Large intestine (tissue), 3 donors: ENCODE measurements at regions not wholly inside any gene's neighbourhood (a gene's known extent, or its start where the extent isn't known, plus 50 kb on each side); places are given as distances from the start of the nearest gene placed in this dataset.

Source experiments
- DNase-seq, 2 donors: peaks; one replicate each; pipeline versions ENCODE4 v3.0.0 to v3.0.0-alpha.2; 2013
- H3K27ac ChIP-seq: one replicate; pipeline ENCODE4 v1.5.1; 2013; ENCODE audit warnings: low read length
- H3K27me3 ChIP-seq: 2 replicates; pipeline ENCODE4 v1.6.1; 2013; ENCODE audit warnings: low read length; ENCODE audit not compliant: control insufficient read depth, insufficient read depth
- H3K36me3 ChIP-seq: 2 replicates; pipeline ENCODE4 v1.6.1; 2013; ENCODE audit warnings: low read length; ENCODE audit not compliant: control insufficient read depth, insufficient read depth
- H3K4me1 ChIP-seq: one replicate; pipeline ENCODE4 v1.6.1; 2013; ENCODE audit warnings: low read length; ENCODE audit not compliant: control insufficient read depth, insufficient read depth
- H3K4me3 ChIP-seq: one replicate; pipeline ENCODE4 v1.5.1; 2013; ENCODE audit warnings: low read length
- H3K9me3 ChIP-seq: one replicate; pipeline ENCODE4 v1.6.1; 2013; ENCODE audit warnings: mild to moderate bottlenecking, low read depth, low read length, moderate library complexity; ENCODE audit not compliant: control insufficient read depth
- WGBS: methylation state at CpG from one replicate; pipeline ENCODE4 v1.1.5; 2013; ENCODE audit warnings: low lambda C conversion rate; ENCODE audit not compliant: insufficient coverage; 5-methylcytosine and 5-hydroxymethylcytosine counted together

DNA sequence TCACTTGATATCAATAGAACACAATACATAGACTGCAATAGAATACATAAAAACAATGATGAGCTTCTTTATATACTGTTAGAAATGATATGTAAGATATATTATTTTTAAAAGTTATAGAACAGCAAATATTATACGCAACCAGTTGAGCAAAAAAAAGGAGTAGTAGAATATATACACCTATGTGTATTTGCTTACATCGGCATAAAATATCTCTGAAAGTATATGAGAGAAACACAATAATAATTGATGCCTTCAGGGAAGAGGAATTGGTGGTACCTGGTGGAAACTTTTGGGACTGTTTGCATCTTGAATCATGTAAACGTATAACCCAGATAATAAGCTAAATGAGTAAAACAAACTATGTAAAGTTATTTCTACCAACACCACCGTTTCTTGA is 418.4 kb upstream of the DCN start:
- Histone ChIP-seq H3K36me3 (no peaks in the 10 kb centered on the region), H3K4me1 (no peaks in the 10 kb centered on the region), H3K27ac (no peak overlapping the region), H3K9me3 (no peaks in the 10 kb centered on the region), H3K4me3 (no peak overlapping the region), H3K27me3 (no peaks in the 10 kb centered on the region)
- DNase-seq = no peak
- 100% methylated on average over 2 of the region's 4 CpGs for WGBS

DNA sequence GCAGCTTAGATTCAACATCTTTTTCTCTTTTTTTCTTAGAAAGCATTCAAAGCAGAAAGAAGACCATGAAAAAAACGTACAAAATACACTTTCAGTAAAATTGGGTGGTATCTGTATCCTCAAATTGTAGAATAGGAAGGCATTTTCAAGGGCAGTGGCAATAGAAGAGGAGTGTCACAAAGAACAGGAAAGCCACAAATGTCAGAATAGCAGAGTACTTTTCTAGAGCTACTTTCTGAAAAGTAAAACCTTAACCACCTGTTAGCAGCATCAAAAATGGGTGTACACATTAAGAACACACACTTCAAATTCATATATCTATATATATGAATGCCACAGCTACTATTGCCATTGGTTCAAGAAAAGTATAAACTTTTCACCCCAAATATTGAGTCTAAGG is 412.1 kb upstream of the DCN start:
- Histone ChIP-seq H3K9me3 (no peaks in the 10 kb centered on the region), H3K27ac (no peak overlapping the region), H3K27me3 (no peaks in the 10 kb centered on the region), H3K4me3 (no peak overlapping the region), H3K36me3 (no peaks in the 10 kb centered on the region), H3K4me1 (no peaks in the 10 kb centered on the region)
- no CpG with 5 or more reads among the region's 1 CpG for WGBS
- DNase-seq = no peak

DNA sequence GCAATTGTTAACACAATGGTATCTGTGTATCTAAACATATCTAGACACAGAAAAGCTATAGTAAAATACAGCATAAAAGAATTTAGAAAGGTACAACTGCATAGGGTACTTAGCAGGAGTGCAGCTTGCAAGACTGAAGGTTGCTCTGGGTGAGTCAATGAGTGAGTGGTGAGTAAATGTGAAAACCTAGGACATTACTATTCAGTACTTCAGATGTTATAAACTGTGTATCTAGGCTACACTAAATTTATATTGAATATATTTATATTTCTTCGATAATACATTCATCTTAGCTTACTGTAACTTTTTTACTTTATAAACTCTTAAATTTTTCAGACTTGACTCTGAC is 409.0 kb upstream of the DCN start:
- Histone ChIP-seq H3K36me3 (no peaks in the 10 kb centered on the region), H3K27me3 (no peaks in the 10 kb centered on the region), H3K27ac (no peak overlapping the region), H3K4me1 (peaks cover 4% of the 10 kb centered on the region), H3K9me3 (no peaks in the 10 kb centered on the region), H3K4me3 (no peak overlapping the region)
- no peak for DNase-seq
- 36% methylated on average over 1 of the region's 1 CpG for WGBS

DNA sequence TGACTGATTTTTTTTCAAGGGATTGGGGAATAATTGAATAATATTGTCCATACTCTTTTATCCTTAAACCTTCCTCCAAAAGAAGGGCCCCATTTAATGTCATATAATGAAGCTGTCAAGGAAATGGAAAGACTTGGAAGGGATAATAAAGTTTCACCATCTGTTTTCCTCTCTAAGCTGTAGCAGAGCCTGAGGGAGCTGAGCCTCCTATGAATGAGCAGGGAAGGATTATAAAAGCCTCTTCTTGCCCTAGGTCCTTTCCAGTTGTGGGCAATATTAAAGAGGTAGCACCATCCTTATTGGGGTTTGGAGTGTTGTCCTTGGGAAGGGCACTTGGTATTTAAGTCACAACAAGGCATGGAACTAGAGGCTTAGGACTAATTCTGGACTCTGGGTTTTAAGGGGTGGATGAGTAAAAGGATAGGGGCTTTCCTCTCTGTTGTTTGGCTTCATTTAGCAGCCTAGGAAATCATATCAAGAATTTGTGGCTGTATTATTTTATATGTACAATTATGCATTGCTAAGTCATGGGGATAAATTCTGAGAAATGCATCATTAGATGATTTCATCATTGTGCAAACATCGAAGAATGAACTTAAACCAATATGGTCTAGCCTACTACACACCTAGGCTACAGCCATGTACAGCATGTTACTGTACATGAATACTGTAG is 408.5 kb upstream of the DCN start:
- WGBS = no CpG with 5 or more reads among the region's 1 CpG
- H3K36me3 ChIP-seq = no peaks in the 10 kb centered on the region
- H3K27ac ChIP-seq = no peak overlapping the region
- no peaks in the 10 kb centered on the region for H3K27me3 ChIP-seq
- no peaks in the 10 kb centered on the region for H3K9me3 ChIP-seq
- no peak for DNase-seq
- peaks cover 4% of the 10 kb centered on the region for H3K4me1 ChIP-seq
- H3K4me3 ChIP-seq = no peak overlapping the region

DNA sequence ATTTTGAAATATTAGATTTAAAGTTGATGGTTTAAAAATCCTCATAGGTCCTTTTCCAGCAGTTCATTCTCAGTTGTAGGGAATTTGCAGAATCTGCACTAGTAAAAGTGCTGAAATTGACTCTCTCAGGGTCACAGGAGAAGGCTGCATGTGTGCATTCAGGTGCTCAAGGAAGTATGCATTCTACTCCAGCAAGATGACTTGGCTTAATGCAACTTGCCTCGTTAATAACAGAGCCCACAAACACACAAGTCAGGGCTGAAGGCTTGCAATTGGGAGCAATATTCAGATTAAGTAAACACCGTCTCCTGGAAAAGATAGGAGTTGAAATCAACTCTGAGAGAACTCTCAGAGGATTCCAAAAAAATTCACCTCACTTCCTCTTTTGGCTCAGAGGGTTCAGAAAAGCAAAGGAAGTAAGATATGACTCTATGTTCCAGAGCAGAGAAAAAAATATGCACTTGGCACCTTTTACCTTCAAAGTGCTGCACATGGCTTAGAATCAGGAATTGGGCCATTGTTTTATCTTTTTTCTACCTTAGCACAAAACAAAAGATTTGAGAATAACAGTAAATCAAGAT is 406.3 kb upstream of the DCN start:
- Histone ChIP-seq H3K4me3 (no peak overlapping the region), H3K27me3 (no peaks in the 10 kb centered on the region), H3K4me1 (peaks cover 4% of the 10 kb centered on the region), H3K36me3 (no peaks in the 10 kb centered on the region), H3K27ac (no peak overlapping the region), H3K9me3 (no peaks in the 10 kb centered on the region)
- DNase-seq = peak in 1 of 2 donors; percentile 13
- no CpG with 5 or more reads among the region's 2 CpGs for WGBS

DNA sequence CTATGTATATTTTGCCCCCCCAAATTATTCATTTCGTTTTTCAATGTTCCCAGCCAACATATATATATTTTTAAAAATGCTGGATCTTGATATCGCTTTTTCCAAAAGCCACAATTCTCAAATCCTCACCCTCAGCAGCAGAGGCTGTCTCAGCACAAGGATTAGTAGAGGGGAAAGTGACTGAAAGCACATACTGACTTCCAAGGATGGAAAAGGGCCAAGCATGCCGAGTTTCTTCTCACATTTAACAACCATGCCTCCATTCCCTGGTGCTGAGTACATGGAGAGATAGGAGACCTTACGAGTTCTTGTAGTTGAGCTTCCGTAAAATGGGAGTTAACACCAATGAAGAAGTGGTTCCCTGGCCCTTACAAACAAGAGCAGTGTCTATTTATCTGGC is 403.4 kb upstream of the DCN start:
- H3K4me3 ChIP-seq = no peak overlapping the region
- peaks cover 4% of the 10 kb centered on the region for H3K4me1 ChIP-seq
- no peaks in the 10 kb centered on the region for H3K27me3 ChIP-seq
- H3K27ac ChIP-seq = no peak overlapping the region
- no peaks in the 10 kb centered on the region for H3K9me3 ChIP-seq
- WGBS = no CpG with 5 or more reads among the region's 5 CpGs
- no peaks in the 10 kb centered on the region for H3K36me3 ChIP-seq
- DNase-seq = no peak

DNA sequence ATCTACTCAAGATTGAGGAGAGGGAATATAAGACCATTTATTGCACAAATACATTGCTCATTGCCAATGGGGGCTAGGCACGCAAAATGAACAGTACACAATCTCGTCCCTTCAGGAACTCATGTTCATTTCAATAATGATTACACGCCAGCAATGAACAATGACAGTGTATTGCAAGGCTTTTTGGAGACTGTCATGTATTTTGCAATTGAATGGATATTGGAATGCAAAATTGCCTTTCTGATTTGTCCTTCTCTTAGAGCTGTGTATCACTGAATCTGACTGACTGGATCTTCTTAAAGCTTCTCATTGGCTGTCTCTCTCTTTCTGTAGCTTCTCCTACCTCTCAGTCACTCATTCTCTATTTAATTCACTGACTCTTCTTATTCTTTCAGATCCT is 400.2 kb upstream of the DCN start:
- Histone ChIP-seq H3K27ac (no peak overlapping the region), H3K4me1 (no peaks in the 10 kb centered on the region), H3K27me3 (no peaks in the 10 kb centered on the region), H3K36me3 (no peaks in the 10 kb centered on the region), H3K4me3 (no peak overlapping the region), H3K9me3 (no peaks in the 10 kb centered on the region)
- no peak for DNase-seq
- WGBS = no CpG with 5 or more reads among the region's 3 CpGs

DNA sequence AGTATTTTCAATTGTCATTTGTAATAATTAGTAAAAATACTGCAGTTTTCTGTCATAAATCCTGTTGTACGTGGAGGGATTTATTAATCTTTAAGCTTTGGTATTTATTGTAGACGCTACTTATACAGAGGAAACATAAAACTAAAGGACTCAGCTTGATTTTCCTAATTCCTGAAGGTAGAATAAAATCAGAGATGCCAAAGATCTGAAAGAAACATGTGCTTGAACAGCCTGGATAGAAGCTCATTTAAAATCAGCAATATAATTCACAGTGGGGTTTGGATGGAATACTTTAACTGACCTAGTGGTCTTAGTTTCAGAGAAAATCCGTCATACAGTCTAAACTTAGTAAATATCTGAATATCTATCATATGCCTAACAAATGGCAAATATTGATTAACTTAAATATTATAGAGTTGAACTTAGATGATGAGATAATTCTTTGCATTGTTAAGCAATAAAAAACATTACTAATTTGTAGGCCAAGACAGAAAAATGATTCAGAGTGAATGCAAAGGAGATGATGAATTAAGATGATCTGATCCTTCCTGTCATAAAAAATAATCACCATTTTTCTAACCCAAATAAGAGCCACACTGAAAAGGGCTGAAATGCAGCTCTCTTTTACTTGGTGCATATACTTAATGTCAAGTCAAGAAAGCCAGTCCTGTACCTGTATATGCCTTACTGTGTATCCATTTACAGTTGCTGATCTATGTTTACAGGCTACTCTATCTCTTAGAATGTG is 397.1 kb upstream of the DCN start:
- DNase-seq = no peak
- no peaks in the 10 kb centered on the region for H3K27me3 ChIP-seq
- no peaks in the 10 kb centered on the region for H3K4me1 ChIP-seq
- H3K4me3 ChIP-seq = no peak overlapping the region
- WGBS = 100% methylated on average over 1 of the region's 3 CpGs
- H3K27ac ChIP-seq = no peak overlapping the region
- no peaks in the 10 kb centered on the region for H3K9me3 ChIP-seq
- no peaks in the 10 kb centered on the region for H3K36me3 ChIP-seq

DNA sequence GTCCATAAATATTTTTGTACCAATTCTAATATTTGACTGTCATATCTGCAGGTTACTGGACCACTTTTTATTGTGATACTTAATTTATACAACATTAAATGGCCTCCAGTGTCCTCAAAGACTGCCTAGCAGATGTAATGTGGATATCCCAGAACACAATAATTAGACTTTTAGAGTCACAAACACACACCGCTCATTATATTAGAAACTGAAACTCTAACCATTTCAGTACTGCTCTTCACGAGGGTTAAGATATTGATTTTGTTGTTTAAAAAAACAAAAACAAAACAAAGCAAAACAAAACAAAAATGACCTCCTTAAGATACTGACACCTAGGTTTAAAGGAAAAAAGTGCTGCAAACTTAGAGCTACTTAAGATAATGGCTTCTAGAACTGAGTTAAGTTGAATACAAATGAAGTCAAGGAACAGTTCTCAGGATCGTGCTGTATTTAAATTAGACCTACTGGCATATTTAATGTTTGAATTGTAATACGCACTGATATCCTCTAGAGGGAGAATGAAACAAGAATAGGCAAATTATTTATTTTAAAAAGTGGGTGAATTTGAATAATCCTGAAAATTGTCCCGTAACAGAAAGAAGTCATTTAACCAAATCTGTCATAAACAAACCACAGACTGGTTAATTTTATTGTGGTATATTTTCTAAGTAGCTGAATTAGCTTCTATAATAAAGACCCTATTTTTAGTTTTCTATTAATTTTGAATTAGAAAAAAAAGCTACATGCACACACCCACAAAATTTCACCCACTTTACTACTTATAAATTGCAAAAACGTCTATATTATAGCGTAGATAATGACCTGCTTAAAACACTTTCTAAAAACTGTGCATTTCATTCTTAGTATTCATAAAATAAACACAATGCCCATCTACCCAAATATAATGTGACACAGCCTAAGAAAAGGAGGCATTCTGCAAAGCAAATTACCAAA is 395.2 kb upstream of the DCN start:
- Histone ChIP-seq H3K4me1 (no peaks in the 10 kb centered on the region), H3K4me3 (no peak overlapping the region), H3K27me3 (no peaks in the 10 kb centered on the region), H3K27ac (no peak overlapping the region), H3K9me3 (no peaks in the 10 kb centered on the region), H3K36me3 (no peaks in the 10 kb centered on the region)
- peak in 1 of 2 donors; percentile 19 for DNase-seq
- 28% methylated on average over 3 of the region's 7 CpGs for WGBS

DNA sequence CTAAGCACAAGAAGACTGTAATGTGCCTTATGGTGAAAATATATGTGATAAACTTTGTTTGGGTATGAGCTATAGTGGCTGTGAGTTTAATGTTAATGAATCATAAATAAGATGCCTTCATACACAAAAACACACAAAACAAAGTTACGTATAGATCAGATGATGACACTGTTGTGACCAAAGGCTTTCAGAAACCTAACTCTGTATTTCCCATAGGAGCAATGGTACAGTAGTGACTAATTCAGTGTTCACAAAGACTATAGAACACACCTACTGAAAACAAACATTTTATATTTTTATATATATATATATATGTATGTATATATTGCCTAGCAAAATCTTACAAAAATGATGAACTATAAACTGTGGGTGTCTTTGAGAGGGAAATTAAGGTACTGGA is 393.8 kb upstream of the DCN start:
- DNase-seq = no peak
- no peak overlapping the region for H3K27ac ChIP-seq
- no peaks in the 10 kb centered on the region for H3K27me3 ChIP-seq
- WGBS = no CpG with 5 or more reads among the region's 1 CpG
- no peak overlapping the region for H3K4me3 ChIP-seq
- H3K36me3 ChIP-seq = no peaks in the 10 kb centered on the region
- no peaks in the 10 kb centered on the region for H3K4me1 ChIP-seq
- H3K9me3 ChIP-seq = no peaks in the 10 kb centered on the region
